ENCODE measurements at regions not wholly inside any gene's neighbourhood (a gene's known extent, or its start where the extent isn't known, plus 50 kb on each side); places are given as distances from the start of the nearest gene placed in this dataset.
"Not testable (repeated sequence)": the region's sequence is repeated elsewhere in the genome, so short reads cannot be mapped to it uniquely, and the experiment has no call there.

GRCh38 chr14:105947599-105947998, 421.2 kb downstream of the TMEM121 start:
- no peaks in the 10 kb centered on the region for H3F3A ChIP-seq (ENCODE audit: control insufficient read depth, insufficient read depth)
- no peaks in the 10 kb centered on the region for H4K20me1 ChIP-seq (ENCODE audit: control insufficient read depth, insufficient read depth, low read depth, low read length)
- no peaks in the 10 kb centered on the region for H3K79me2 ChIP-seq (ENCODE audit: control insufficient read depth, low read length)
- no peak overlapping the region for H3K4me3 ChIP-seq (ENCODE audit: low read length)
- H3K4me2 ChIP-seq (ENCODE audit: low read length) = no peak overlapping the region
- no peak overlapping the region for H3K27ac ChIP-seq (ENCODE audit: low read depth, low read length)
- H3K36me3 ChIP-seq (ENCODE audit: control insufficient read depth, low read length) = no peaks in the 10 kb centered on the region
- no peaks in the 10 kb centered on the region for H3K9me2 ChIP-seq (replicated peaks; ENCODE audit: control insufficient read depth, low read length)
- TF ChIP-seq EZH2phosphoT487 (IDR thresholded peaks at IDR 0.05; ENCODE audit: borderline replicate concordance, low read length) = no peak
- no peak for TF ChIP-seq CTCF (IDR thresholded peaks at IDR 0.05; ENCODE audit: low read depth, low read length, poor library complexity, severe bottlenecking)
- H3K4me1 ChIP-seq (ENCODE audit: control insufficient read depth, low read length) = no peaks in the 10 kb centered on the region
- no peaks in the 10 kb centered on the region for H3K27me3 ChIP-seq (ENCODE audit: control insufficient read depth, low read length)
- H3K9me3 ChIP-seq (ENCODE audit: control insufficient read depth, insufficient read depth, low read length) = no peaks in the 10 kb centered on the region

- H3K4me3 ChIP-seq (ENCODE audit: low read length); H3K9me2 ChIP-seq (replicated peaks; ENCODE audit: control insufficient read depth, low read length); H4K20me1 ChIP-seq (ENCODE audit: control insufficient read depth, insufficient read depth, low read depth, low read length); H3K36me3 ChIP-seq (ENCODE audit: control insufficient read depth, low read length); H3K27me3 ChIP-seq (ENCODE audit: control insufficient read depth, low read length); H3K4me1 ChIP-seq (ENCODE audit: control insufficient read depth, low read length); H3K4me2 ChIP-seq (ENCODE audit: low read length); H3F3A ChIP-seq (ENCODE audit: control insufficient read depth, insufficient read depth); H3K79me2 ChIP-seq (ENCODE audit: control insufficient read depth, low read length); H3K27ac ChIP-seq (ENCODE audit: low read depth, low read length); H3K9me3 ChIP-seq (ENCODE audit: control insufficient read depth, insufficient read depth, low read length): not testable (repeated sequence)
Measured at GRCh38 chr14:105948955-105949354, 422.6 kb downstream of the TMEM121 start.

- not testable (repeated sequence) for H3K79me2 ChIP-seq (ENCODE audit: control insufficient read depth, low read length); H3K9me3 ChIP-seq (ENCODE audit: control insufficient read depth, insufficient read depth, low read length); H3K9me2 ChIP-seq (replicated peaks; ENCODE audit: control insufficient read depth, low read length); H3K4me3 ChIP-seq (ENCODE audit: low read length); H3K27me3 ChIP-seq (ENCODE audit: control insufficient read depth, low read length); H3K4me2 ChIP-seq (ENCODE audit: low read length); H3K4me1 ChIP-seq (ENCODE audit: control insufficient read depth, low read length); H3F3A ChIP-seq (ENCODE audit: control insufficient read depth, insufficient read depth); H3K36me3 ChIP-seq (ENCODE audit: control insufficient read depth, low read length); H4K20me1 ChIP-seq (ENCODE audit: control insufficient read depth, insufficient read depth, low read depth, low read length); H3K27ac ChIP-seq (ENCODE audit: low read depth, low read length)
Measured at GRCh38 chr14:105950364-105950892, 424.0 kb downstream of the TMEM121 start.

GRCh38 chr14:105951399-105951798, 425.0 kb downstream of the TMEM121 start:
- Histone ChIP-seq H3K27me3 (ENCODE audit: control insufficient read depth, low read length) (no peaks in the 10 kb centered on the region), H3F3A (ENCODE audit: control insufficient read depth, insufficient read depth) (no peaks in the 10 kb centered on the region), H3K9me2 (replicated peaks; ENCODE audit: control insufficient read depth, low read length) (no peaks in the 10 kb centered on the region), H3K4me3 (ENCODE audit: low read length) (no peak overlapping the region), H4K20me1 (ENCODE audit: control insufficient read depth, insufficient read depth, low read depth, low read length) (no peaks in the 10 kb centered on the region), H3K4me1 (ENCODE audit: control insufficient read depth, low read length) (no peaks in the 10 kb centered on the region), H3K4me2 (ENCODE audit: low read length) (no peak overlapping the region), H3K9me3 (ENCODE audit: control insufficient read depth, insufficient read depth, low read length) (no peaks in the 10 kb centered on the region), H3K27ac (ENCODE audit: low read depth, low read length) (no peak overlapping the region), H3K79me2 (ENCODE audit: control insufficient read depth, low read length) (no peaks in the 10 kb centered on the region), H3K36me3 (ENCODE audit: control insufficient read depth, low read length) (no peaks in the 10 kb centered on the region)
- TF ChIP-seq EZH2phosphoT487 (IDR thresholded peaks at IDR 0.05; ENCODE audit: borderline replicate concordance, low read length) (no peak), CTCF (IDR thresholded peaks at IDR 0.05; ENCODE audit: low read depth, low read length, poor library complexity, severe bottlenecking) (no peak)

Data from DOHH2 (cell line).